NCI-H2107 treated with DMSO at 0.1 percent for 48 hours (cell line): ENCODE measurements at regions not wholly inside any gene's neighbourhood (a gene's known extent, or its start where the extent isn't known, plus 50 kb on each side); places are given as distances from the start of the nearest gene placed in this dataset.
A peak's percentile ranks its signal among the peaks of the same experiment; 100 is the strongest.
"Not testable (repeated sequence)": the region's sequence is repeated elsewhere in the genome, so short reads cannot be mapped to it uniquely, and the experiment has no call there.

Source experiments
- DNase-seq: peaks from one replicate; lab custom pipeline; 2025; ENCODE audit not compliant: unreplicated experiment; lab: John Stamatoyannopoulos, UW

DNA sequence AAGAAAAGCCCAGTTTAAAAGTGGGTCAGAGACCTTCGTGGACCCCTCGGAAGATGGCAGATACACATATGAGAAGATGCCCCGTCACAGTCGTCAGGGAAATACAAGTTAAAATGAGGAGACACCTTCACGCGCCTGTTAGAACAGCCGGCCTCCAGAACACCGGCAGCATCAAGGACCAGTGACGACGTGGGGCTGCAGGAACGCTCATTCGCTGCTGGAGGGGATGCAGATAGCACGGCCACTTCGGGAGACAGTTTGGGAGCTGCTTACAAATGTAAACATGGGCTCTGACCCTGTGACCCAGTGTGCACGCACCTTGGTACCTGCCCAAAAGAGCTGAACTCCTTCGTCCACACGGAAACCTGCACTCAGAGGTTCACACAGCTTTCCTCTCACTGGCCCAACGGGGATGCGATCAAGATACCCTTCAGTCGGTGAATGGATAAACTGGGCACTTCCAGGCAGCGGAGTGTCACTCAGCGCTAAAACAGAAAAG, 83.7 kb upstream of the CTDP1 start:
- DNase-seq: no peak

DNA sequence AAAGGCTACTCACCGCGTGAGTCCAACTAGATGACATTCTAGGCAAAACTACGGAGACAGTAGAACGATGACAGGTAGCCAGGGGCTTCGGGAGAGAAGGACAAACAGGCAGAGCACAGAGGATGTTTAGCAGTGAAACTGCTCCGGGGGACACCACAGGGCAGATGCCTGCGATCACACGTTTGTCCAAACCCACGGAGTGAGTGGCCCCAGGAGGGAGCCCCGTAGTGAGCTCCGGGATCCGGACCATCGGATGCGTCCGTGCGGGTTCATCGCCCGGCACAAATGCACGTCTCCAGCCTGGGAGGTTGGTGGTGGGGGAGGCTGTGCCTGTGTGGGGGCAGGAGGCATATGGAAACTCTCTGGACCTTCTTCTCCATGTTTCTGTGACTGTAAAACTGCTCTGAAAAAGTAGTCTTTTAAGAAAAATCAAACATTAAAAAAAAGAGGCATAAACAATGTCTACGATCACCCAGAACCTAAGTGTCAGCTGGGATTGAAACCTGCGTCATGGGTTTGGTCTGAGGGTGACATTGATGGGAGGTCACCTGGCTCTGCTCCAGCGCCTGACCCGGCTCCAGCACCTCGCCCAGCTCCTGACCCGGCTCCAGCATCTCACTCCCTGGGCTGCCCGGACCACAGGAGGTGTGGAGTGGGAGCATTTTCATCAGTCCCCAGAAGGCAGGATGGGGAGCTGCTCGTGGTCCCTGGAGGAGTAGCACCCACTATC, 83.0 kb upstream of the CTDP1 start:
- DNase-seq: no peak

DNA sequence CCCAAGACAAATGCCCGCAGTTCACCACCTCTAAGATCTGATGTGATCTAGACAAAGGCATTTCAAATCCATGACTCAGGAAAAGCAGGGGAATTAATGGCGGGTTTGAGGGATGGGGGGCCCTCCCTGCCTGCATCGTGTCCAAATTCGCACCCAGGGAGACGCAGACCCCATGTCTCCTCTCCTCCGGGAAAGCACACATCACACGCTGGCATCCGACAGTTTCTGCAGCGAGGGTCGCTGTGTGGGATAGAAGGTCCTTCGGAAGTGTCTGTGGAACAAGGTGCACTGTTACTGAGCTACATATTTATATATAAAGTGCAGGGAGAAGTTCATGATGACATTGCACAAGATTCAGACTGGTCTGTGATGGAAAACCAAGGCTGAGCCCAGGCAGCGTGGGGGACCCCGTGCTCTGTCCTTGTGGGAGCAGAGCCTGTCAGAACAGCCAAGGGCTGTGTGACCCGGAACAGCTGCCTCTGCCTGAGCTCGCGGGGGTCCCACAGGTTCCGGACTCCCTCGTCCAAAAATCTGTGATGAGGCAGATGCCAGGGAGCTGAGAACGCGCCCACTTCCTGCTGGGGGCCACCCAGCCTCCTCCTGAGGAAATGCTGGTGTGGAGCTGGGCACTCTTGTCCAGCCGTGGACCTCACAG, 82.3 kb upstream of the CTDP1 start:
- no peak for DNase-seq

DNA sequence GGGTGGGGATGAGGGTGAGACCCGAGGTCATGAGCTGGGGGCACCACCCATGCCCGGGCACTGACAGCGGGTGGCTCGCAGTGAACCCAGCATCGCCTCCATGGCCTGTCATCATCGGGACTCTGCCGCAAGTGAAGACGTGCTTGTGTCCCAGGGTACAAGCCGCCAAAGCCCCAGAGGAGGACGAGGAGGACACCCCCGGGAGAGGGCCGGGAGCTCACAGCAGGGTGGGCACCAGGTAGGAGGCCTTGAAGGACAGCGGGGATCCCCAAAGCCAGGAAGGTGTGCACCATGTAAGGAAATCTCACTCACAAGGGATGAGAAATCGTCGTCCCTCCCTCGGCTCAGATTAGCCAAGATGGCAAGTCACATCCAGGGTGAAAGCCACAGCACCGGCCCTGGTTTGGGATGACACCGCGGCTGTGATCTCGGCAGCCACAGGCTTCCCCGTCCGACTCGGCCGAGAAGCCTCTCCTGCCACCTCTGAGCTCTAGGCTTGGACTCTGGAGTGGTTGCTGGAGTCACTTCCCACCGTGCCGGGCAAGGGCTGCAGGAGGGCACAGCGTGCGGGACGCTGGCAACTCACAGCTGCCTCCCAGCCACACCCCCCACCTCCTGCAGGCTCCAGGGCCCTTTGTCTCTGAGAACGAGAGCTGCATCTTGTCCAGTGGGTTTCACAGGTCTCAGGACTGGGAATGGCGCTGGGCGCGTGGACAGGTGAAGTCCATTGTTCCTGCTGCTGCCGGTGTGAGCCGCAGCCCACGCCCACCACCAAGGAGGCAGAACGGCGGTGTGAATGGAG, 81.6 kb upstream of the CTDP1 start:
- peak; percentile 8 for DNase-seq

DNA sequence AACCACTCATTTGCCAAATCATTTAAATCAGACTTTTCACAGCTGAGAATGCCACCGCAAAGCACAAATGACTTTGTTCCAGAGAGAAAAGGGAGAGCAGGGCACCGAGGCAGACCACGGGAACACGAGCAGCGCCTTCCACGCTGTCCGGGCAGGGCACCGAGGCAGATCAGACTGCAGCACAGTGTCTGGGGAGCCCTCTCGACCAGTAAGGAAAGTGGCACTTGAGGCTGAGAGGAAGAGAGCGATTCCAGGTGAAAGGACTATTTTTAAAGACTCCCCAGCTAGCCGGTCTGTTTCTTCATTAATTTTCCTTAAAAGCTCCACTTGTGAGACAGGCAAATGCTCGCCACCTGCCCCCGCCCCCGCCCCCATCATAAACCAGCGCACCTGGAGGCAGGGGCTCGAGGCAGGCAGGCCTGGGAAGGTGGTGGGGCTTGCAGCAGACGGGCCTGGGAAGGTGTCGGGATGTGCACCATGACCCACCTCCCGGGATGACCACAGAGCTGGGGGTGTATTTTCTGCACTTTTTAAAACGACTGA, 80.9 kb upstream of the CTDP1 start:
- DNase-seq: no peak

DNA sequence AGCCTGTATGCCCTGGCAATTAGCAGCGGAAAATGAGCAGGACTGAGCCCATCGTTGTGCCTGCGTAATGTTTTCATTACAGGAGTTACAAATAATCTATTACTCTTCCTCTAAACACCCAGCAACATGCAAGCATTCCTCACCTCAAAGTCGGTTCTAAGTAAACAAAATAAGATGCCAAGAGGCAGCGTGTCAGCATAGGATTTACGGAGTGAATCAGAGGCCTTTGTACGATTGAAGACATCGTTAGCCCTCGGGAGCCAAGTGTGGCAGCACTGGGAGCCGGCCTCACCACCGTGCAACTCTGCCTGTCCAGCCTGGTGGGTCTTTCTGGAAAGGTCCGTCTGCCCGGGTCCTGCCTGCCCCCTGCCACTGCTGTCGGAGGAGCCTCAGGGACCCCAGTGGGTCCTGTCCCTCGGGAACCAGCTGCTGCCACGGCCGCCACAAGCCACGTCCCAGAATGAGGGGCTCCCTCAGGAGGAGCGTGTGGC, 80.1 kb upstream of the CTDP1 start:
- no peak for DNase-seq

DNA sequence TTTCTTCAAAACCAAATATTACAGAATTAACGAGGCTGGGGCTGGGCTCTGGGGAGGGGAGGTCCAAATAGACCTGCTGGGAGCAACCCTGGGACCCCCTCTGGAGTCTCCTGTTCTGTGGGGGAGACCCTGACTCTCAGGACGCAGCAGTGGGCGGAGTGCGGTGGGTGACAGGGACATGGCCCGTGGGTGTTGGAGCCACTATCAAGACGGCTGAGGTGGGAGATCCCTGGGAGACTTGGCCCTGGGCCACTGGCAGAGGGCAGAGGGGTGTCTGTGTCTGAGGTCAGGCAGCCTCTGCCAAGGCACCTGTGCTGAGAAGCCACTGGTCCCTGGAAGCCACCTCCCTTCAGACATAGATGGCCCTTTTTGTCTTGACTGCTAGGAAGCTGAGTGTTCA, 79.5 kb upstream of the CTDP1 start:
- no peak for DNase-seq

DNA sequence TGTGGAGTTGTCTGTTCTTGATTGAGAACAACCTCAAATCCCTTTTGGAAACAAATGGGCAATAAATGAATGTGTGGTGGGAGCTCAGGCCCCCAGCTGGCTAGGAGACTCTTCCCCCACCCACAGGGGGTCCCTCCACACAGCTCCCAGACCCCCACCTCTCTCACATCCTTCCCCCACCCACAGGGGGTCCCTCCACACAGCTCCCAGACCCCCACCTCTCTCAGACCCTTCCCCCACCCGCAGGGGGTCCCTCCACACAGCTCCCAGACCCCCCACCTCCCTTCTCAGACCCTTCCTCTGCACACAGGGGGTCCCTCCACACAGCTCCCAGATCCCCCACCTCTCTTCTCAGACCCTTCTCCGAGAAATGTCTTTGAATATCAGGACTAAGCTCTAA, 79.0 kb upstream of the CTDP1 start:
- no peak for DNase-seq

DNA sequence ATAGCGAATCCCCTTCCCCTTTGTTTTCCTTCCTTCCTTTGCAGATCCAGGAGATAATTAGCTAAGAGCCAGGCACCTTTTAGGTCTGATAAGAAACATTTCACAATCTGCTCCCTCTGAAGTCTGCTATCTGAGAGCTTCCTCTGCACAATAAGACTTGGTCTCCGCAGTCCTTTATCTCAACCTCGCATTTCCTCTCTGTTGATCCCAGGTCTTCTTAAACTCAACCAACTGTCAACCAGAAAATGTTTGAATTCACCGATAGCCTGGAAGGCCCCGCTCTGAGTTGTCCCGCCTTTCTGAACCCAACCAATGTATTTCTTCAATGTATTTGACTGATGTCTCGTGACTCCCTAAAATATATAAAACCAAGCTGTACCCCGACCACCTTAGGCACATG, 78.4 kb upstream of the CTDP1 start:
- DNase-seq: no peak

DNA sequence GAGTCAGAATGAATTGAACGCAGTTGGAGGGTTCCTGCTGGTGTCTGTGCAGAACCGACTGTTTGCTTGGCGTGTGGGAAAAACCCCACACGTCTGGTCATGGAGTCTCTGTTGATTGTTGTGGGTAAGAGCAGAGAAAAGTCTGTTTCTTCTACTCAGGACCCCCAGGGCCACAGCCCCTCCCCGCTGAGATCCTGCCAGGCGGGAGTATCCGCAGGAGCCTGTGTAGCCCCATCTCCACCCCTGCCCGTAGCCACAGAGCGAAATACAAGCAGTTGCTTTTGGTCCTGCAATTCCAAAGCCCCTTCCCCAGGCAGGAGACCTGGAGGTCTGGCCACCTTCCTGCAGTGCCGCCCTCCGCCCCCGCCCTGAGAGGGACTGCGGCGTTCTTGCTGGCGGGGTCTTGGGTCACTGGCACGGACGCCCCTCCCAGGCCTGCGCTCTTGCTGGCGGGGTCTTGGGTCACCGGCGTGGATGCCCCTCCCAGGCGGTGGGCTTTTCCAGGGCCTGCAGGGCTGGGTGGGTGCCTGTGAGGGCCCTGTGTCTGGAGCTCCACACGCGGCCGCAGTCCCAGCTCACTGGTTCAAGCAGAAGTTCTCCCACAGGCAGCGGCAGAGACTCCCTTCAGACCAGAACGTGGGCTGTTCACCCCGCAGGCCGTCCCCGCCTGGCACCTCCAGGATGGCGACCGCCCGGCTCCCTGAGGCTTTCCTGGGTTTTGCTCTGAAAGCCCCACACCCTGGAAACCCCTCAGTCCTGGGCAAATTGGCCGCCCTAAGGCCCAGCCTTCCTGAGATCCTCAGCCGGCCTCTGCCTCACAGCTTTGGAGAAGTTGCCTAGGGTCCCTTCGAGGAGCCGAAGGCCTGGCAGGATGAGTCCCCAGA, 76.0 kb upstream of the CTDP1 start:
- no peak for DNase-seq

DNA sequence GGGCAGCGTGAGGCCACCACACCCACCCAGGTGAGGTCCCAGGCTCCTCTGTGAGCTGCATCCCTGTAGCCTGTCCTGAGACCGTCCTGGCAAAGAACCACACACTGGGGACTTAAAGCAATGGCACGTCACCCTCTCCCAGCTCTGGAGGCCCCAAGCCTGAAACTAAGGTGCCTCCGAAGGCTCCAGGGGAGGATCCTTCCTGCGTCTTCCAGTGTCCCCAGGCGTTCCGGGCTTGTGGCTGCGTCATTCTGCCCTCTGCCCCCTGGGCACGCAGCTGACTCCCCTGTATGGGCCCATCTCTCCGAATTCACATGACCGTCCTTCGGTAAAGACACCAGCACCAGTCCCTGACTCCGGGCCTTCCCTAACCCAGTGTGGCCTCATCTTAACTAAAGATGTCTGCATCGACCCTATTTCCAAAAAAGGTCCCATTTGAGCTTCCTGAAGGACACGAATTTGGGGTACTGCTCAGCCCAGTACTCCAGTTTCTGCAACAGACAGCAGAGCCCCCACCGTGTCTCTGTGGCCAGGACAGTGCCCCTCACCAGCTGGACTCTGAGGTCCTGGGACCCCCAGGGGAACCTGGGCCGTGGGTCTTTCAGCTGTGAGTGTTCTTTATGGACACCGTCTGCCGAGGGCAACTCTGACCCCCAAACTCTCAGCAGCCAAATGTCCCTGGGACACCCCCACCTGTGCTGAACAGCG, 75.2 kb upstream of the CTDP1 start:
- no peak for DNase-seq

DNA sequence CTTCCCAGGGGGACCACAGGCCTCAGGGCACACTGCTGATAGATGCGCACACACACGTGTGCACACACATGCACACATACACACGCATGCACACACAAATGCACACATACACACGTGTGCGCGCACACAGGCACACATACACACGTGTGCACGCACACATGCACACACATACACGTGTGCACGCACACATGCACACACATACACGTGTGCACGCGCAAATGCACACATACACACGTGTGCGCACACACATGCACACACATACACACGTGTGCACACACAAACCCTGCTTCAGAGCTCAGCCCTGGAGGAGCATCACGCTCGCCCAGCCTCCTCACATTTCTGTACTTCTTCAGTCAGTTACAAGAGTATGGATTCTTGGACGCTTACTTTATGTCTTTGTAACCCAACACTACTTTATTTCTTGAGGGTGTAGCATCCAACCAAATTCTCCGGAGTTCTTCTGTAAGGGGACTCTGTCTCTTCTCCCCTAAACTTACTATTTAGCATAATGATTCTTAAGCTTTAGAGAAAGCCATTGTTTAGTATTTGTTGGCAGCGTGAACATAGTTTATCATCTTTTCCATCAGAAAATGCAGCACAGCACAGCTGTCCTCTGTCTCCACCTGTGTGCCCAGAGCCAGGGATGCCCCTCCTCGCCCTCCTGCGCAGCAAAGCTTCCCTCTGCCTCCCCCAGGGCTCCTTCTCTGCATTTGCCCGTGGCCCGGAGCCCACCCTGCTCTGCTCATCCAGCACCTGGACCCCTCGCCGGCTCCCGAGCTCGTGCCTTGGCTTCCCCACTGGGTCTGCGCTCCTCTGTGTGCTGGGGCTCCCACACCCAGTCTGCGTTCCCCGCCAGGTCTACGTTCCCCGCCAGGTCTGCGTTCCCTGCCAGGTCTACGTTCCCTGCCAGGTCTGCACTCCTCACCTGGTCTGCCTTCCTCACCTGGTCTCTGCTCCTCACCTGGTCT, 74.4 kb upstream of the CTDP1 start:
- DNase-seq: no peak

DNA sequence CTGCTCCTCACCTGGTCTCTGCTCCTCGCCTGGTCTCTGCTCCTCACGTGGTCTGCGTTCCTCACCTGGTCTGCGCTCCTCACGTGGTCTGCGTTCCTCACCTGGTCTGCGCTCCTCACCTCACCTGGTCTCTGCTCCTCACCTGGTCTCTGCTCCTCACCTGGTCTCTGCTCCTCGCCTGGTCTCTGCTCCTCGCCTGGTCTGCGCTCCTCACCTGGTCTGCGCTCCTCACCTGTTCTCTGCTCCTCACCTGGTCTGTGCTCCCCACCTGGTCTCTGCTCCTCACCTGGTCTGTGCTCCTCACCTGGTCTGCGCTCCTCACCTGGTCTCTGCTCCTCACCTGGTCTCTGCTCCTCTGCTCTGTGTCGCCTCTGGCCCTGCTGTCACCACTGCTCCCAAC, 73.5 kb upstream of the CTDP1 start:
- not testable (repeated sequence) for DNase-seq

DNA sequence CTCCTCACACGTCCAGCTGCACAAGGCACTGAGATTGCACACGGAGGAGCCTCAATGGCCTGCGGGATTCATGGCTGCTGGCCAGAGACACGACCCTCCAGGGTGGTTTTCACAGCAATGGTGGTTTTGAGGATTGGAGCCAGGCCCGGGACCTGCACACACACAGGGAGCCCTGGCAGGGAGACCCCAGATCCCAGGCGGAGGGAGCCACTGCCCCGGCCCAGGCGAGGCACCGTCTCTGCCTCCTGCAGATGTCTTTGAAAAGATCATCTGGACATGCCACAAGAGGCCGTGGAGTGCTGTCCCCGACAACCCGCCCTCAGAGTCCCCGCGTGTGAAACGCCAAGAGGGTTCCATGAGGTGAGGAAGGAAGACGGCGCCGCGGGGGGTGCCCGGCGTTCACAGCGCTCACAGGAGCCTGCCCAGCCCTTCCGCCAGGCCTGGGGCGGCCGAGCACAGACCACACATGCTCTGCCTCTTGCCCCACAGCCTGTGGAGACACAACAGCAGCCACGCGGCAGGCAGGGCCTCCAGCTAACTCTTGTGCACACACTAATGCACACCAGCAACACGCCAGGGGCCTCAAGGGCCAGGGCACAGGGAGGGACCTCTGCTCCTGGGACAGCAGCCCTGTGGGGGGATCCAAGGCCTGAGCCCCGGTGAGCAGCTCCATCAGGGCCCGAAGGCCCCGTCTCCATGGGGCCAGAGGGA, 72.8 kb upstream of the CTDP1 start:
- DNase-seq: no peak

DNA sequence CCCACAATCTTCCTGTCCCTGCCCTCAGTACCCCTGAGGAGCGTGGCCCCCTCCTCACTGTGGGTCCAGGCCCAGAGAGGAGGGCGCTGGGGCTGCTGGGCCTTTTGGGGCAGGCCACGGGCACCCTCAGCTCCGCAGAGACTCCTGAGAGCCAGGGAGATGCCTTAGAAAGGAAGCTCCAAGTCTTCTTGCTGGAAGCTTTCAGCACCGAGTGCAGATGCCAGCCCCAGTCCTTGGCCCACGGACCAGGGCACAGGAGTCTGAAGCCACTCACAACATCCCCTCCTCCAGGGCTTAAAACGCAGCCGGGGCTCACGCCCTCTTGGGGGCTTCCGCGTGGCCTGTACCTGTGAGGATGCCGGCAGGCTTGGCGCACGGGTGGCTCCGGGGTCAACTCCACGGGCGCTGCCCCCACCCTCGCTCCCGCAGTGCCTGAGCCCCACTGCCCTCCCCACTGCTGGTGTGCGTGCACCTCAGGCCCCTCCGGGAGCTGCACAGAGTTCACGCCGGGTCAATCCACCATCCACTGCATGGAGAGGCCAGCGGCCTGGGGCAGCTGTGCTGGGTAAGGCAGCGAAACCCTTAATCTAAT, 72.1 kb upstream of the CTDP1 start:
- DNase-seq: no peak

DNA sequence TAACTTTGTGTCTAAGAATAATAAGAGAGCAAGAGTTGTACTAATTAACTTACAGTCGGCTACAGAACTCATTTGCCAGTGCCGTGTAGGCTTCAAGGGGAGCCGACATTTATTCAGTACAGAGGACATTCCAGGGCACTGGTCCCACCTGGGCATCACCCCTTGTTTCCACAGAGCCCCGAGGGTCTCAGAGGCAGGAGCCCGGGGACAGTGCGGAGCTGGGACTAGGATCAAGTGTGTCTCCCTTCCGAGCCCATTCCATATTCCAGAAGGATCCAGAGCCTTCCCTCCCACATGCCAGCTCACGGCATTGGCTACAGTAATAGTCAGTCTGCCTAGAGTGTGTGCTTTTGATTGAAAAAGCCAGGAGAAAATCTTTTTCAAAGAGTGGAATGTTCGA, 71.5 kb upstream of the CTDP1 start:
- DNase-seq: no peak

DNA sequence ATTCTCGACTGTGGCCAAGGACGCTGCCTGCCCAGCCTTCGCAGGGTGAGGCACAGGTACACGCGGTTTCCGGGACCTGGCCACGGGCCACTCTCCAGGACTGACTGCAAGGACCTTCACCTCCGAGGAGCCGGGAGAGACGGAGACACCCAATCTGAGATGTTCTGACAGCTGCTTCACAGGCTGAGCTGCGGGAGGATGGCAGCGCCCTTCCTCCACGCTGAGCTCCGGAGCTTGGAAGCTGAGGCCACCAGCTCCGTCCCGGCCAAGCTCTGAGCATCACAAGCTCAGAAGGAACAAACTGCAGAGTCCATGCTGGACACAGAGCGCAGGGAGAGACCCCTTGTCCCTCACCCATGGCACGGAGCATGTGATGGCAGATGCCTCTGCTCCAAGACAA, 71.1 kb upstream of the CTDP1 start:
- DNase-seq: no peak

DNA sequence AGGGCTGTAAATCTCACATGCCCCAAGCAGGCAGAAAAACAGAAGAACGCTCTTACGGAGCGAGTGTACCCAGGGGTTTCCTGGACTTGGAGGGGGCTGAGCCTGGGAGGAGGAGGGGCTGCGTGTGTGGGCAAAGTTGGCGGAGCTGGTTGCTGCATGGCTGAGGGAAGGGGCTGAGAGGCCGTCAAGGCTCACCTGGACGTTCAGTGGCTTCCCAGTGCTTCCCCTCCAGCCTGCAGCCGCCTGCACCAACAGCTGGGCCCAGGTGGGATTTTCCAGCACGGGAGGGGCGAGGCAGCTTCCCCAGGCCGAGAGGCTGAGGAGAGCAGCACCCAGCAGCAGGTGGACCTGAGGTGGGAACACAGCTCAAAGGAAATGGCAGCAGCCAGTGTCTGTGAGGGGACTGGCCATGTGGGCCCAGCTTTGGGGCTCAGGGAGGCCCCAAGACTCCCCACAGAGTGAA, 70.6 kb upstream of the CTDP1 start:
- DNase-seq: no peak
